Karpas-422 (cell line): ENCODE measurements at regions not wholly inside any gene's neighbourhood (a gene's known extent, or its start where the extent isn't known, plus 50 kb on each side); places are given as distances from the start of the nearest gene placed in this dataset.

Experiments used
- DNase-seq: peaks from one replicate; pipeline ENCODE4 v3.0.0-alpha.2; 2015
- H2AFZ ChIP-seq: fragments of 200-600 bp; sonication (generic); 2 replicates; pipeline ENCODE4 v1.6.1; 2014; ENCODE audit warnings: antibody characterized with exemption, low read length, mixed read lengths
- H3K27ac ChIP-seq: fragments of 200-600 bp; sonication (generic); 2 replicates; pipeline ENCODE4 v1.5.1; 2014; ENCODE audit warnings: mild to moderate bottlenecking, low read length, moderate library complexity
- H3K27me3 ChIP-seq: fragments of 200-600 bp; sonication (generic); 2 replicates; pipeline ENCODE4 v1.6.1; 2014; ENCODE audit warnings: low read length, mixed read lengths
- H3K36me3 ChIP-seq: fragments of 200-600 bp; sonication (generic); 2 replicates; pipeline ENCODE4 v1.6.1; 2014; ENCODE audit warnings: low read length, mixed read lengths; ENCODE audit not compliant: insufficient read depth
- H3K4me1 ChIP-seq: fragments of 200-600 bp; sonication (generic); 2 replicates; pipeline ENCODE4 v1.6.1; 2014; ENCODE audit warnings: mild to moderate bottlenecking, low read length, mixed read lengths
- H3K4me2 ChIP-seq: fragments of 200-600 bp; sonication (generic); 2 replicates; pipeline ENCODE4 v1.6.1; 2014; ENCODE audit warnings: low read length, low read depth, mild to moderate bottlenecking; ENCODE audit not compliant: poor library complexity, severe bottlenecking
- H3K4me3 ChIP-seq: fragments of 200-600 bp; sonication (generic); 2 replicates; pipeline ENCODE4 v1.5.1; 2014; ENCODE audit warnings: mild to moderate bottlenecking, antibody characterized with exemption, low read length, mixed read lengths
- H3K79me2 ChIP-seq: fragments of 200-600 bp; sonication (generic); 2 replicates; pipeline ENCODE4 v1.6.1; 2014; ENCODE audit warnings: mild to moderate bottlenecking, low read length, mixed read lengths
- H3K9ac ChIP-seq: fragments of 200-600 bp; sonication (generic); 2 replicates; pipeline ENCODE4 v1.6.0; 2014; ENCODE audit warnings: low read length
- H3K9me2 ChIP-seq: fragments of 200-600 bp; sonication (generic), shearing (Covaris generic); replicated peaks from 2 replicates; pipeline ENCODE4 v1.6.0; 2014; ENCODE audit warnings: mild to moderate bottlenecking, low read length, moderate library complexity; ENCODE audit not compliant: insufficient read depth
- H3K9me3 ChIP-seq: fragments of 300-700, 200-600 bp; sonication (generic); 2 replicates; pipeline ENCODE4 v1.6.1; 2014; ENCODE audit warnings: low read length, mixed read lengths
- H4K20me1 ChIP-seq: fragments of 200-600 bp; sonication (generic); 2 replicates; pipeline ENCODE4 v1.6.1; 2014; ENCODE audit warnings: mild to moderate bottlenecking, antibody characterized with exemption, low read length, low read depth; ENCODE audit not compliant: insufficient read depth

DNA sequence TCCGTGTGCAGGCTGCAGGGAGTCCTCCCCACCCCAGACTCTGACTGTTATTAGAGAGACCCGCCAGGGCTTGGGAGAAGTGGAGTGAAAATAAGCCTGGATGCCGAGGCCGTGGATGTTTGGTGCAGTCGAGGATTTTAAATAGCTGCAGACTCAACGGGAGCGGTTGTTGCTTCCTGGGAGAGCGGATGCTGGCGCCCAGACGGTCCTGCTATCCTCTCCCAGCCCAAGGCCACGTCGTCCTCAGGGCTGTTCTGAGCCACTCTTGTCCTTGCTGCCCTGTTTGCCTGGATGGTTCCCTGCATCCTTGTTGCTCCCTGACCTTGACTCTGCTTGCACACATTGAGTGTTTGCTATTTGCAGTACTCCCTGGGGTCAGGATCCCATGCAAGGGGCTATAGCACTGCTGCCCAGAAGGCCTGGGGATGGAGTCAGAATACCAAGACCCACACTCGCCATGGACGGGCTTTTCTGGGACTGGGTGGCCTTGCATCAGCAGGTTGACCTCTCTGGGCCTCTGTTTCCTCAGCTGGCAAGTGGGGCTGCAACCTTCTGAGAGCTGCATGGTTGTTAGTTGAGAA is 205.3 kb upstream of the C1orf174 start:
- Histone ChIP-seq H3K36me3 (no peaks in the 10 kb centered on the region), H3K4me2 (no peak overlapping the region), H3K9me2 (no peaks in the 10 kb centered on the region), H3K27ac (no peak overlapping the region), H3K9ac (no peak overlapping the region), H3K4me1 (peaks cover 13% of the 10 kb centered on the region), H3K79me2 (no peaks in the 10 kb centered on the region), H3K9me3 (no peaks in the 10 kb centered on the region), H3K4me3 (no peak overlapping the region), H3K27me3 (no peaks in the 10 kb centered on the region), H2AFZ (no peak overlapping the region), H4K20me1 (no peaks in the 10 kb centered on the region)
- no peak for DNase-seq

DNA sequence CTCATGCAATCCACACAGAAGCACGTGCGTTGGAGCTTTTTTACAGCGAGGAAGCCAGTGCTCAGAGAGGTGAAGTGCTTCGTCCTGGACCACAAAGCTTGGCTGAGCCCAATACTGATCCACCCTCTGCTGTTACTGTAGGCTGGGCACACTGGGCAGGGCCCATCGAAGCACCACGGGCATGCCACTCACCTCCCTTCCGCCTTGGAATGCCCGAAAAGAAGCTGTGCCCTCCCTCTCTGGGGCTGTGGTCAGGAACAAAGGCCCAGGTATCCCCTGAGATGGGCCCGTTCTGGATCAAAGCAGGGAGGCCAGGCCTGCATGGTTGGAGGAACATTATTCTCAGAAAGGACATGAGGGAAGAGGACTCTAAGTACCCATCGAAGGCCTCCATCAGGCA is 206.7 kb upstream of the C1orf174 start:
- Histone ChIP-seq H3K9me3 (no peaks in the 10 kb centered on the region), H3K9ac (no peak overlapping the region), H3K9me2 (no peaks in the 10 kb centered on the region), H3K4me2 (no peak overlapping the region), H4K20me1 (no peaks in the 10 kb centered on the region), H3K79me2 (no peaks in the 10 kb centered on the region), H3K4me1 (peaks cover 12% of the 10 kb centered on the region), H3K27me3 (no peaks in the 10 kb centered on the region), H3K4me3 (no peak overlapping the region), H2AFZ (no peak overlapping the region), H3K36me3 (no peaks in the 10 kb centered on the region), H3K27ac (no peak overlapping the region)
- DNase-seq, result no peak

DNA sequence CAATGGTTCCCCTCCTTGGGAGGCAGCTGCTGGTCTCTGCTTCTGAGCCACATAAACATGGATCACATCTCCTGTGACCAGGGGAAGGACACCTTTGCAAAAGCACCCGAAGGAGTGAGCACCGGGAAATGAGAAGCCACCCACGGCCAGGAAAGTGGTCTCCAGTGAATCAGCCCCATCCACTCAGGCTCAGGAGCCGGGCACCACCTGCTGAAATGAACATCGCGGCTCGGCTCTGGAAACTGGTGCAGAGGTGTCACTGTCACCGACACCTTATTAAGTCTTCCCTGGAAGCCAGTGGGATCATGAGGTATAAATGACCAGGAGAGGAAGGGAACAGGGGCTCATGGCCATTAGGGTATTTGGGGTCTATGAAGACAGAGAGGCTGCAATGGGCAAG is 207.2 kb upstream of the C1orf174 start:
- H3K9me3 ChIP-seq, result no peaks in the 10 kb centered on the region
- H3K27ac ChIP-seq, result no peak overlapping the region
- H3K36me3 ChIP-seq, result no peaks in the 10 kb centered on the region
- peaks cover 10% of the 10 kb centered on the region for H3K4me1 ChIP-seq
- no peaks in the 10 kb centered on the region for H3K79me2 ChIP-seq
- H3K4me3 ChIP-seq, result no peak overlapping the region
- no peak overlapping the region for H2AFZ ChIP-seq
- H3K9me2 ChIP-seq, result no peaks in the 10 kb centered on the region
- no peaks in the 10 kb centered on the region for H3K27me3 ChIP-seq
- no peaks in the 10 kb centered on the region for H4K20me1 ChIP-seq
- no peak overlapping the region for H3K9ac ChIP-seq
- no peak overlapping the region for H3K4me2 ChIP-seq
- no peak for DNase-seq

DNA sequence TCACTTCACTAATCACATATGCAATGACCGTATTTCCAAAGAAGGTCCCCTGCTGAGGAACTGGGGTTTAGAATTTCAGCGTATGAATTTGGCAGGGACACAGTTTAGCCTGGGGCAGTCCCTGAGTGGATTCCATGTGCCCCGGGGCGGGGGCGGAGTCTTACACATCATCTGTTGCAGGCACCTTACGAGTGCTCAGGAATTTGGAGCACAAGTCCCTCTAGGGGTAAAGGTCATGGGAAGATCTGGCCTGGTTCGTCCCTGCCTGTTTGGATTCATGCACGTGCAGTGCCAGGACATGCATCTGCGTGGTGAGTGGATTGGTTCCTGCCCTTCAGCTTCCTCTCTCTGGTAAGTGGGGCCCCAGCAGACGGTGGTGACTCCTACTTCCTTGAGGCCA is 208.3 kb upstream of the C1orf174 start:
- H3K36me3 ChIP-seq, result no peaks in the 10 kb centered on the region
- peaks cover 10% of the 10 kb centered on the region for H3K4me1 ChIP-seq
- H3K9ac ChIP-seq, result no peak overlapping the region
- no peaks in the 10 kb centered on the region for H3K9me3 ChIP-seq
- H4K20me1 ChIP-seq, result no peaks in the 10 kb centered on the region
- H3K27ac ChIP-seq, result no peak overlapping the region
- H3K4me2 ChIP-seq, result no peak overlapping the region
- DNase-seq, result no peak
- no peaks in the 10 kb centered on the region for H3K9me2 ChIP-seq
- no peaks in the 10 kb centered on the region for H3K27me3 ChIP-seq
- H3K79me2 ChIP-seq, result no peaks in the 10 kb centered on the region
- H2AFZ ChIP-seq, result no peak overlapping the region
- no peak overlapping the region for H3K4me3 ChIP-seq

DNA sequence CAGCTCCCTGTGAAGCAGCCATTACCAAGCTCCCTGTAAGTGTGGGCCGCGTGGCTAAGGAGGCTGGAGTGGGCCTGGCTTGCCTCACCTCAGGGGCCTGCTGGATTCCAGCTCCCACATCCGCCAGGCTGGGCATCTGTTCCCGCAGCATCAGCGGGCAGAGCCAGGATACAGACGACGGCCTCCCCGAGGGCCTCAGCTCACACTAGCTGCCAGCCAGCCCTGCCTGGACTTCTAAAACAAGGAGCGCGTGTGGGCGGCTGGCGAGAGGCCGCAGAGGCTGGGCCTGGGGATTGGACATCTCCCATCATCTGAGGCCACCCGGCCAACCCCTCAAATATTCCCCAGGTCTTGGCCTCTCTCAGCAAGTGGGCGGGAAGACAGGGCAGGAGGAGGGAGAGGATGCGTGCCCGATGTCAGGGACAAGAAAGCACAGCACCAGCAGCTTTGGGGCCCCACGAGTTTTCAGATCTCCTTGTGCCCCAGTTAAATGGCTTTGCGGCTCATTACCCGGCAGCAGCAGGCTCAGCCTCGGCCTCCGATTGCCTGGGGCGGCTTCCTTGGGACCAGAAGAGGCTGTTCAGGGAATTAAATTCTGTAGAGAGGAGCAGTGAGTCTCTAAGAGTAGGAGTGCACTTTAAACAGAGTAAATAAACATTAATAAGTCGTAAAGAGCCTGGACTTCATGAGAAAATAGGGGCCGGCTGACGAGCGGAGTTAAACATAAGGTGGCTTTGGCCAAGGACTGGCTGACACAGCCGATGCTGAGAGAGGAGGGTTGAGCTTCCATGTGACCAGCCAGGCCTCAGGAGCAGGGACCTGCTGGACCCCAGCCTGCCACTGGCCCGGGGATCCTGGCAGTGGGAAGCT is 208.9 kb upstream of the C1orf174 start:
- H3K36me3 ChIP-seq, result no peaks in the 10 kb centered on the region
- H3K4me3 ChIP-seq, result no peak overlapping the region
- H3K9me2 ChIP-seq, result no peaks in the 10 kb centered on the region
- H3K27me3 ChIP-seq, result no peaks in the 10 kb centered on the region
- H3K27ac ChIP-seq, result no peak overlapping the region
- H3K79me2 ChIP-seq, result no peaks in the 10 kb centered on the region
- no peak overlapping the region for H3K4me2 ChIP-seq
- DNase-seq, result no peak
- no peaks in the 10 kb centered on the region for H4K20me1 ChIP-seq
- no peaks in the 10 kb centered on the region; the same call in 1 of the 2 replicates for H3K9me3 ChIP-seq
- H3K4me1 ChIP-seq, result peaks cover 10% of the 10 kb centered on the region
- H2AFZ ChIP-seq, result no peak overlapping the region
- no peak overlapping the region for H3K9ac ChIP-seq

DNA sequence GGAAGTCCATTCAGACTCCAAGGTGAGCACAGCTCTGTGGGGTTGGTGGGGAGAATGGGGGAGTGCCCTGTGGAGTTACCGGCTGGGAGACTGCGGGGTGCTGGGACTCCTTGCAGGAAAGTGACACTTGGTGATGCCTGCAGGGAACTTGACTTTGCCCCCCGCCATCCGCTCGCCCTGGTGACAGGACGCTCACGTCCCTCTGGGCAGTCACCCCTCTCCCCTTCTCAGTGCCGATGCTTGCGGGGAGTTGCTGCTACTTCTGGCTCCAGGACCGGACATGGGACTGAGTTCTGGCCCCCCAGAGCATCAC is 209.5 kb upstream of the C1orf174 start:
- Histone ChIP-seq H2AFZ (no peak overlapping the region), H3K9ac (no peak overlapping the region), H4K20me1 (no peaks in the 10 kb centered on the region), H3K4me3 (no peak overlapping the region), H3K36me3 (no peaks in the 10 kb centered on the region), H3K9me3 (no peaks in the 10 kb centered on the region; the same call in 1 of the 2 replicates), H3K27me3 (no peaks in the 10 kb centered on the region; the same call in 1 of the 2 replicates), H3K4me1 (peaks cover 10% of the 10 kb centered on the region), H3K4me2 (no peak overlapping the region), H3K79me2 (no peaks in the 10 kb centered on the region), H3K9me2 (no peaks in the 10 kb centered on the region), H3K27ac (no peak overlapping the region)
- no peak for DNase-seq

DNA sequence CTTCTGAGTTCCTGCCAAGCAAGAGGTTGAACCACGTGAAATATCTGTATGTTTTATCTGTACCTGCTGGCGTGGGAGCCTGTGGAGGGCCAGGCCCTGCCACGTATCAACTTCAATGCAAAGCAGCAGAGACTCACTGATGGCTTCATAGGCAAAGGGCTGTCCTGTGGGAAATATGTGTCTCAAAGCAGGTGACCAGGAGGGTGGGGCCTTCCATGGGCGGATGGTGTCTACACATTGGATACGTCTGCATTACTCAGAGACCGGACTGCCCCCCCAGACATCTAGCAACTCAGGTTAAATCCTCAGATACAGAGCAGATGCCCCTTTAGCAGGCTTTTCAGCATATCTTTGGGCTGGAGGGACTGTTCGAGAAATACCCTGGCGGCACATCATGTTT is 210.8 kb upstream of the C1orf174 start:
- H4K20me1 ChIP-seq, result no peaks in the 10 kb centered on the region
- peak; percentile 49 for DNase-seq

DNA sequence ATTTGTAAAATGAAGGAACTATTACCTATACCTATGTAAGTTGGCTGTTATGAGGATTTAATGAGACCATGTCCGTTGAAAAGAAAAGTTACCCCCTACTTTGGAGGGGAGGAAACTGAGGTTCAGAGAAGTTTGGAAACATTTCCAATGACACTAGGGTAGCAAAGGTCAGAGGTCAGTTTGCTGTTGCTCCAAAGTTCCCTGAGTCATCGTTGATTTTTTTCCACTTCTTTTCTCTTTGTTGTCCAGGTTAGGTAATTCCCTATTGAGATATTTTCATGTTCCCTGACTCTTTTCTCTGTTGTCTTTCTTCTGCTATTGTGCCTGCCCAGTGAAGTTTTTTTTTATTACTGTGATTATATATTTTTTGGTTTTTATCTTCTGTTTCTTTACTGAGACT is 213.8 kb upstream of the C1orf174 start:
- DNase-seq, result no peak
- Histone ChIP-seq H3K27ac (no peak overlapping the region), H3K79me2 (no peaks in the 10 kb centered on the region), H4K20me1 (no peaks in the 10 kb centered on the region), H3K9me3 (no peaks in the 10 kb centered on the region; the same call in 1 of the 2 replicates), H3K4me2 (no peak overlapping the region), H3K4me3 (no peak overlapping the region), H2AFZ (no peak overlapping the region), H3K9me2 (no peaks in the 10 kb centered on the region), H3K27me3 (no peaks in the 10 kb centered on the region; the same call in 1 of the 2 replicates), H3K9ac (no peak overlapping the region), H3K4me1 (peaks cover 17% of the 10 kb centered on the region), H3K36me3 (no peaks in the 10 kb centered on the region)

More for the DNA sequence above, 210.8 kb upstream of the C1orf174 start:
- Histone ChIP-seq H3K4me3 (no peak overlapping the region), H3K9me2 (no peaks in the 10 kb centered on the region), H3K36me3 (no peaks in the 10 kb centered on the region), H3K9me3 (no peaks in the 10 kb centered on the region; the same call in 1 of the 2 replicates), H3K27me3 (no peaks in the 10 kb centered on the region; the same call in 1 of the 2 replicates), H3K27ac (no peak overlapping the region), H3K9ac (no peak overlapping the region), H3K79me2 (no peaks in the 10 kb centered on the region), H3K4me2 (no peak overlapping the region), H3K4me1 (peaks cover 10% of the 10 kb centered on the region), H2AFZ (no peak overlapping the region)
